ENCODE measurements at regions not wholly inside any gene's neighbourhood (a gene's known extent, or its start where the extent isn't known, plus 50 kb on each side); places are given as distances from the start of the nearest gene placed in this dataset.

GRCh38 chr9:81389569-81389993 lies 299.8 kb downstream of the TLE1 start:
- H3K4me3 ChIP-seq (ENCODE audit: low read depth, low read length) = no peak overlapping the region
- no peak for DNase-seq (ENCODE audit: low read depth)
- TF ChIP-seq, protein P1, sequence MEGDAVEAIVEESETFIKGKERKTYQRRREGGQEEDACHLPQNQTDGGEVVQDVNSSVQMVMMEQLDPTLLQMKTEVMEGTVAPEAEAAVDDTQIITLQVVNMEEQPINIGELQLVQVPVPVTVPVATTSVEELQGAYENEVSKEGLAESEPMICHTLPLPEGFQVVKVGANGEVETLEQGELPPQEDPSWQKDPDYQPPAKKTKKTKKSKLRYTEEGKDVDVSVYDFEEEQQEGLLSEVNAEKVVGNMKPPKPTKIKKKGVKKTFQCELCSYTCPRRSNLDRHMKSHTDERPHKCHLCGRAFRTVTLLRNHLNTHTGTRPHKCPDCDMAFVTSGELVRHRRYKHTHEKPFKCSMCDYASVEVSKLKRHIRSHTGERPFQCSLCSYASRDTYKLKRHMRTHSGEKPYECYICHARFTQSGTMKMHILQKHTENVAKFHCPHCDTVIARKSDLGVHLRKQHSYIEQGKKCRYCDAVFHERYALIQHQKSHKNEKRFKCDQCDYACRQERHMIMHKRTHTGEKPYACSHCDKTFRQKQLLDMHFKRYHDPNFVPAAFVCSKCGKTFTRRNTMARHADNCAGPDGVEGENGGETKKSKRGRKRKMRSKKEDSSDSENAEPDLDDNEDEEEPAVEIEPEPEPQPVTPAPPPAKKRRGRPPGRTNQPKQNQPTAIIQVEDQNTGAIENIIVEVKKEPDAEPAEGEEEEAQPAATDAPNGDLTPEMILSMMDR (IDR thresholded peaks at IDR 0.05; ENCODE audit: low read depth, low read length, missing control alignments) = no peak

GRCh38 chr9:81388831-81389230 lies 300.5 kb downstream of the TLE1 start:
- no peak overlapping the region for H3K4me3 ChIP-seq (ENCODE audit: low read depth, low read length)
- TF ChIP-seq, protein P1 (IDR thresholded peaks at IDR 0.05; ENCODE audit: low read depth, low read length, missing control alignments) = no peak
- DNase-seq (ENCODE audit: low read depth) = no peak

DNA sequence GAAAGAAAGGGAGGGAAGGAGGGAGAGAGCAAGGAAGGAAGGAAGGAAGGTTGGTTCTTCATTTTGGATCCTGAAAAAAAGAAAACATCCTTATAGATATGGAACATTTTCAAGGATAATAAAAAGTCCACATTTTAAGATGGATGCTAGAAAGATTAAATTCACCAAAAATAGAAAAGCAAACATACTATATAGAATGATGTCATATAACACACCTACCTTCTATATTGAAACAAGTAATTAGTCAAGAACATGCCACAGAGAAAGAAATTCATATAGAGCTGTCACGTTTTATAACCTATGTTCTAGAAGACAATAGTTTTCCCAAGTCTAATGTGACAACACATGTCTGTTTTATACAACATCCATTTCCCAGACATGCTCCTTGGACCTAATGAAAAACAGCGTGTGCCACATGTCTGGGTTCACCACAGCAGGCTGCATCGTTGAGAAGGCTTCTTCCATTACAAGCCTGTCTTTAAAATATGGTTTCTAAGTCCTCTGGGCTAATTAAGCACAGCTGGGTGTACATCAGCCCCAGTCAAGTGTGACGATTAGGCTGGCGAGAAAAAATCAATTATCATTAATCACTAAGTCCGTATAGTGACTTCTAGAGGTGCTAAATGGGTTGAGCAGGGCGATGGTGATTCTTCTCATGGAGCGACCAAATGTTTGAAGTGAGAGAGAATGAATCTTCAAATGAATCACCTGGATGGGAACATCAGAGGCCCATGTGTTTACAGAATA lies 301.8 kb downstream of the TLE1 start:
- no peak overlapping the region for H3K4me3 ChIP-seq (ENCODE audit: low read depth, low read length)
- TF ChIP-seq, protein P1 (IDR thresholded peaks at IDR 0.05; ENCODE audit: low read depth, low read length, missing control alignments) = no peak
- no peak for DNase-seq (ENCODE audit: low read depth)

DNA sequence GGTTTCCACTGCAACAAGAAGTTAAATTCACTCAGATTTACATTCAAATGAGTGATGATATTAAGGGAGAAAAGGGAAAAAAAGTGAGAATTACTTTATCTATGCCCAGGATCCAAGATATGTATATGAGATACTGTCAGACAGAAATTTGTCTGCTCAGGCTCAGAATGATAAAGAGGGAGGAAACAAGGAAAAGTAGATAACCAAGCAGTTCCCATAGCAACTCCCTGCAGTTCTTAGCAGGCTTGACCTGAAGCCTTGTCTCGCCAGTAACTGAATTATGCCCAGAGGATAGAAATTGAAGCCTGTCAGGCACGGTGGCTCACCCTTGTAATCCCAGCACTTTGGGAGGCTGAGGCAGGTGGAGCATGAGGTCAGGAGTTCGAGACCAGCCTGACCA lies 304.4 kb downstream of the TLE1 start:
- no peak for DNase-seq (ENCODE audit: low read depth)
- TF ChIP-seq, protein P1 (IDR thresholded peaks at IDR 0.05; ENCODE audit: low read depth, low read length, missing control alignments) = no peak
- no peak overlapping the region for H3K4me3 ChIP-seq (ENCODE audit: low read depth, low read length)

DNA sequence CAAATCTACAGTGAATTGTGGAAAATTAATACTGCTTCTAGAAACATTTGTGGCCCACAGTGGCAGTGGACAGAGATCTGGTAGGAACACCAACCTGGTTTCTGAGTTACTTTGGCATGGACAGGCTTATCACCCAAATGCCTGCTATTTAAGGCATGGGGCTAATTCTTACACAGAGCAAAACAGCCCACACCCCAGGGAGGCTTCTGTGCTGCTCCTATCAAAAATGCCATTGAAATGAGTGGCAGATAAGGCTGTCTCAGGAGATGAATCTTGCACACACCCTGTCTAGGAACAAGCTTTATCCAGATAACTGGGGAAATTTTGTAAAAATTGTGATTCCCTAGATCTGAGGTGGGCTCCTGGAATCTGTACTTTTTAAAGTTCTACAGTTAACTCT lies 307.1 kb downstream of the TLE1 start:
- no peak overlapping the region for H3K4me3 ChIP-seq (ENCODE audit: low read depth, low read length)
- TF ChIP-seq, protein P1 (IDR thresholded peaks at IDR 0.05; ENCODE audit: low read depth, low read length, missing control alignments) = no peak
- DNase-seq (ENCODE audit: low read depth) = no peak

DNA sequence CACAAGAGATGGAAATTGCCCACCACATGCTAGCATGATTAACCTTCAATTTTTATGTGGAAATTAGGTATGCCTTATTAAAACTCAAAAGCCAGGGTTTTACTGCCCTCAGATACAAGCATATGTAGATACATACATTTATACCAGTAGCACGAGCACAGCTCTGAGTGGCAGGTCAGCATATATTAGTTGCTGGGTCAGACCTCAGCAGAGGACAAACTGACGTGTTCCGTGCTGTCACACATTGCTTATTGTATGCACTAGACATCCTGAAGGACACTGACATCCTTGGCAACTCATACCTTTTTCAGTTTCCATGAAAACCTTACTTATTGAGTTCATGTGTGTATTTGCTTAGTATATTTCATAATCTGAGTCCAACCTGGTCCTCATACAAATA lies 307.7 kb downstream of the TLE1 start:
- TF ChIP-seq, protein P1 (IDR thresholded peaks at IDR 0.05; ENCODE audit: low read depth, low read length, missing control alignments) = no peak
- no peak for DNase-seq (ENCODE audit: low read depth)
- H3K4me3 ChIP-seq (ENCODE audit: low read depth, low read length) = no peak overlapping the region
